OCI-M2 (cell line): ENCODE measurements at regions not wholly inside any gene's neighbourhood (a gene's known extent, or its start where the extent isn't known, plus 50 kb on each side); places are given as distances from the start of the nearest gene placed in this dataset.
"Not testable (repeated sequence)": the region's sequence is repeated elsewhere in the genome, so short reads cannot be mapped to it uniquely, and the experiment has no call there.

ENCODE experiments used
- DNase-seq: peaks from one replicate; lab custom pipeline; 2025; ENCODE audit not compliant: unreplicated experiment; lab: John Stamatoyannopoulos, UW

DNA sequence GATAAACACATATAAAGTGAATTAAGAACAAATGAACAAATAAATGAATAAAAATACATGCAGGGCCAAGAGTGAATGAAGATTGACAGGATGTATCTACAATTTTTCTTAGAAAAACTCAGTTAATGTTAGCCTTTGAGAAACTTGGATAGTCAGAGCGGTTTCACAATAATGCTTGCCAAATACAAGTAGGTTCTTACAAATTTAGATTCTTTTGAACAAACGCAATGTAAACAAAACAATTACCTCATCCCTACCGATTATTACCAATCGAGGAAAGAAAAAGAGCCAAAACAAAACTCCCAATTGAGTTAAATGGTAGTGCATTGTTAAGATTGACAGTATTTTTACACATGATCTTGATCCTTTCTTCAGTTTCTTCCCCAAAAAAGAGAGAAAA lies 176.9 kb upstream of the DEPDC1 start:
- DNase-seq, result no peak

DNA sequence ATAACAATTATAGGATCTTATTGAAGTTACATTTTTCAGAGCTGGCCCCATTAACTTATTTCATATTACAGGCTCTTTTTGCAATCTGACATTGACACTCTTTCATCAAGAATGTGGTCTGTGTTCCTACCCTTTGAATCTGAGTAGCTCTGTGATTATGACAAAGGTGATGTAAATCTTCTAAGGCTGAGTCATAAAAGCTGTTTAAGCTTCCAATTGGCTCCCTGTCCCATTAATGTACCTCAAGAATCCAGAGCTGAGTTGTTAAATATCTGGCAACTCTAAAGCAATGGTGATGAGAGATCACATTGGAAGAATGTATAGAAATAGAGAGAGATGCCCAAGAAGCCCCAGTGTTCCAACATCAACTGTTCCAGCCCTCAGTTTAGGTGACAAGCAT lies 178.5 kb upstream of the DEPDC1 start:
- DNase-seq, result no peak

DNA sequence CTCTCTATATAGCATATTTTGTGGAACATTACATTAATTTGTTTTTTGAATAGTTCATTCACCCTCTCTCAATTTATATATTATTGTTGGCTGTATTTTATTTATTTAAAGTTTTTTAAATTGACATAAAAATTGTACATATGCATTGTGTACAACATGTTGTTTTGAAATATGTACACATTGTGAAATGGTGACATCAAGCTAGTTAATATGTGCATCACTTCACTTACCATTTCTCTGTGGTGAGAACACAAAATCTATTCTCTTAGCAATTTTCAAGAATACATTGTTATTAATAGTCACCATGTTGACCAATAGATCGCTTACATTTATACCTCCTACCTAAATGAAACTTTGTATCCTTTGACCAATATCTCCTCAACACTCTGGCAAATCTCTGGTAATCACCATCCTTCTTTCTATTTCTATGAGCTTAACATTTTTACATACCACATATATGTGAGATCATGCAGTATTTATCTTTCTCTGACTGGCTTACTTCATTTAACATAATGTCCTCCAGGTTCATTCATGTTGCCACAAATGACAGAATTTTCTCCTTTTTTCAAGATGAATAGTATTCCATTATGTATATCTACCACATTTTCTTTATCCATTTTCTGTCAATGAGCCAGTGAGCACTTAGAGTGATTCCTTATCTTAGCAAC lies 180.9 kb upstream of the DEPDC1 start:
- no peak for DNase-seq

DNA sequence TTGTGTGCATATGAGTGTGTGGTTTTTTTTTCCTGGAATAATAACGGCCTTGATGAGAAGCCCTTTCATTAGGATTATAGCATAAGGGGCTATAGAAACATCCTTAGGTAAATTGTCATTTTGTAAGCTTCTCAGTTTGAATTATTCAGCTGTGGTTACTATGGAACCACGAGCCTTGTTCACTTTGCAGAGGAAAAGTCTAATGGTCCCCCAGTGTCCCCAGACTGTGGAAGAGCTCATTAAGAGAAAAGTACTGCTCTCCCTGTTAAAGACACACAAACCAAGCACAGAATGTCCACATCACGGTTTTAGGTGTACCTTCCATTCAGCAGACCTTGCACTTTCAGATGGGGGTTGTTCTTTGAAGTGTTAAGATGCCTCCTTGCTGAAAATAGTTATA lies 199.3 kb upstream of the DEPDC1 start:
- DNase-seq, result no peak

DNA sequence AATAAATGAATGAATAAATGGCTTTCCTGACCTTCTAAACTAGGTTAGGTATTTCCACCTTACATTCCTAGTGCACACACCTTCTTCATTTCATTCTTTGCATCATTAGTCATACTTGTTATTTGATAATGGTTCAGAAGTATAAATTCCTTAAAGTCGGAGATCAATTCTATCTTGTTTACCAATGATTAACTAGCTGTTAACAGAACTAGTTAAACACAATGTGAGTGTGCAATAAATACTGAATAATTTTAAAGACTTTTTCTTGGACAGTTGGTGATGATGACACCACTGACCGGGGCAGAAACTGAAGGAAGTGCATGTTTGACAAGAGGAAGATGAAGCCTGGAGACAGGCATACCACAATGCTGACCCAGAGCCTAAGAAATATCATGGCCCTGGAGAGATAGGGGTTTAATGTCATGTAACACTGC lies 207.1 kb upstream of the DEPDC1 start:
- DNase-seq, result no peak

DNA sequence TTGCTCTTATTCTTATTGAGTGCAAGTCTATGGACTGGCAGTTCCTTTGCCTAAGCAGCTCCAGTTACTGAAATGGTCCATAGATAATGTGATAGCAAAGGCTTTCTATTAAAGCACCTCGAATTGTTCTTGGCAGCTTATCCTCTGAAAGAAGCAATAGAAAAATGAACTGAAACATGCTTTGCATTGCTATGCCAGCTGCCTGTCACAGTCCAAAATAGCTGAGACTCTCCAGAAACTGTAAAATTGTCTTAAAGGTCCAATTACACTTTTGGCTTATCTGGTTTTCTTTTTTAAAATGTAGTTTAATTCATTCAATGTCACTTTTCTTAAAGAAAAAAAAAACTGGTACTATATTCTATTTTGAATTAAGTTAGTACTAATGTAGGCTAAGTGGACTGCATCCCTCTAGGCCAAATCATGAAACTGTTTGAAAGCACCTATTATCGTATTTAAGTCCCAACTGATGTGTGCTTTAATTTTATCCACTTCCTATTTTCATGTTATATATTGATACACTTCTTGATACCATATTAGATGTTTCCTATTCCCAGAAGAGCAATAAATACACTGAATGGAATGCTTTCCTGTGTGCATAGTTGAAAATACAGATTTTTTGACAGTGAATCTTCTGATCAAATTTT lies 208.0 kb upstream of the DEPDC1 start:
- DNase-seq, result no peak

DNA sequence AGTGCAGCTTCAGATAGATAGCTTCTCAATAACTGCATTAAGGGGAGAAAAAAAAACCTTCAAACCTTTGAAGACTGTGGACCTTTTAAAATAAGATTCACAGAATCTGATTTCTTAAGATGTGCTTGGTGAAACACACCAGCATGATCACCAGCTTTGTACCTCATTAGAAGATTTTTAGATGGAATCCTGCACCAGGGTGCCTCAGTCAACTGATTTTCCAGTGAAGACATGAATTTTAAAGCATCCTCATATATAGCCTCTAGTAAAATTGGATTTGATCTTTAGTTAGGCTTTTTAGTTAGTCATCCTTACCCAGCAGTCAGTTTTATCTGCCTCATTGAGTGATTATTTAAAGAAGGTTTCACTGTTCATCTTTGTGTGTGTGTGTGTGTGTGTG lies 208.6 kb upstream of the DEPDC1 start:
- DNase-seq, result no peak

DNA sequence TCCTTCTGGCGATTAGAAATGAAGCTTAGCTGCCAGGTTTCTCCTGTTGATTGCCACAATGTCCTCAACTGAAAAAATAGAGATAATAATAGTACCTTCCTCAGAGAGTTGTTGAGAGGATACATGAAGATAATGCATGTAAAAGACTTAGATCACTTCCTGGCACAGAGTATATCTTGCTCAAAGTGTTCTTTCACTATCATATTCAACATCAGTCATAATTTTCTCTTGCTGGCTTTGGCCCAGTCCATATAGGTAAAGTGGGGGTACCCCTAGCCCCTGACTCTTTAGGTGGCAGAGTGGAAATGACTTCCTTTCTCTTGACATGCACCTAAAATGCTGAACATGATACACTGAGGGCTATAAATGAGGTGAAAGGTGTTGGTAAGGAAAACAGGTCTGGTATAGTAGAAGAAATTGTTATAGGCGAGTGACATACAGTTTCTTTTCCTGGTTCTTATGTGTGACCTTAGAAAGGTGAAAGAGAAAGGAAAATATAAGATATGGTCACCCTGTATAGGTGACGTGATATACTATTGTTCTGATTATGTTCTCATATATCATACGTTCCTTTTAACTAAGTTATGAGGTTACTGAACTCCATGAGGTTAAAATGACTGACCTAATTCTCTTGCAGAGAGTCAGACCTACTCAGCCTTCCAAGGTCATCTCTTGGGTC lies 209.9 kb upstream of the DEPDC1 start:
- no peak for DNase-seq

DNA sequence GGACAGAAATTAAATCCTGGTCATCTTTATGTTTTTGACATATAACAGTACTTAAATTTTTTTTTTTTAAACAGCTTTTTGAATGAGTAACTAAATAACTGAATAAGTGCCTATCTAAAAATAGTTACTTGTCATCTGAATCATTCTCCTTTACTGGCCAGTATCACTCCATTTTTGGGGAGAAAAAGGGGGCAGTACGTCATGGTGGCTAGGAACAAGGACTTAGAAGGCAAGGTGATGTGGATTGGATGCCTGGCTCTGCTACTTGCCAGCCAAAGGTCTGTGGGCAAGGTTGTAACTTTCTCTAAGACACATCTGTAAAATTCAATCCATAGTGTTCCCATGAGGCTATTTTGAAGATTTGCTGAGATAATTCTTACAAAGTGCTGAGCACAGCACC lies 220.4 kb upstream of the DEPDC1 start:
- DNase-seq, result no peak

DNA sequence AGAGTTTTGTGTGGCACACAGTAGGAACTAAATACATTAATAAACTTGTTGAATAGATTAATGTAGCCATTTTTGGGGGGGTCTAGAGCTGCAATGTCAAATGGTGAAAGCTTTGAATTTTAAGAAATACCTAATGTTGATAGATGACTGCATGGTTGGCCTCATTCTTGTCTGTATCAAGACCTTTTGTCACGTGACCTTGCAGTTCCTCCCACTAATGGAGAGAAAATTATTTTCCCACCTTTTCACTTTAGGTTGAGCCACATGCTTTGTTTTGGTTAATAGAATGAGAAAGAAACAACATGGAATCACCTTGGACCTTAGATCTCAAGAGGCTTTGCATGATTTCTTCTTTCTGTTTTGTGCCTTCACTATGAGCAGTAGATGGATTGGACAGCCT lies 223.6 kb upstream of the DEPDC1 start:
- DNase-seq, result no peak

DNA sequence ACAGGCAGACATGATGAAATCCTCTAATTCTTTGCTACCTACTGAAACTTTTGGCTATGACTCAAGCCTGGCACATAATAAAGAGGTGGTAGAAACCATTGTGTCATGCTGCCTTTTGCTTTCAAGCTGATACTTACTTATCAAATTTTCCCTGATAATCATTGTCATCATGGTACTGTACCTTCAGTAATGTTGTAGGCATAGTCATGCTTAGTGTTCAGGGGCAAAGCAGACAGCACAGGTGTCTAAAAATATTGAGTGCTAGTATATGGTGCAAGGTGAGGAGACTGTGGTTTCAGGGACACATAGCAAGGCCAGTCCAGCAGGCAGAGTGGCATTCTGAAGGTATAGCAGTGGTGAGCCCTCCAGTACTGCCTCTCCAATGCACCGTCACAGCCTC lies 226.9 kb upstream of the DEPDC1 start:
- DNase-seq, result no peak

DNA sequence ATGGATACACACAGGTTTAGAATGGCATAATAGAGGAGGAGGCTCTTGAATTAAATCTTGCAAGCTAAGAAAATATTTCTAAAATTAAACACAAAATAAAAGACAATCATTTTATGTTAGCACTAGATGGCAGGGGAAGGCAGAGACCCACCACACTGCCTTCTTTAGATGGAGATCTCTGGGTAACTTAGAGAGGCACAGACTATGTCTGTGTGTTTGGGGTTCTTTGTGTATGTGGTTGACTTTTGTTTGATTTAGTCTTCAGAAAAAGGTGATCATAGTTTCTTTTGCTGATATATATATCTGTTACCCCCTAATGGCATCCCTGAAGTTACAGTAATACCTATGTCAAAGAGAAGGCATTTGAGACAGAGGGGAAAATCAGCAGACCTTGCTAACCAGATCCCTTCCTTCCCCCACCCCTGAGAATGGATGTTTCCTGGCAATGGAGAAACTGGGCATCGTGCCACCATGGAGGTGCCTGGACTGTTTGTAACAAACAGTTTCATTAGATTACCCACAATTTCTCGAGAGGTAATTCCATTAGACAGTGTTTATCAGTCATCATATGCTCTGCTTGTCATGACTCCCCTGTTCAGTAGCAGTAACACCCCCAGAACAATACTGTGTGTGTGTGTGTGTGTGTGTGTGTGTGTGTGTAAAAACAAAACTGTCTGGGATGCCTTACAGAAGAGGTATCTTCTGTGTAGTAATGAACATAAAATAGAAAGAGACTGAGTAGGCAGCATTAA lies 228.3 kb upstream of the DEPDC1 start:
- no peak for DNase-seq

DNA sequence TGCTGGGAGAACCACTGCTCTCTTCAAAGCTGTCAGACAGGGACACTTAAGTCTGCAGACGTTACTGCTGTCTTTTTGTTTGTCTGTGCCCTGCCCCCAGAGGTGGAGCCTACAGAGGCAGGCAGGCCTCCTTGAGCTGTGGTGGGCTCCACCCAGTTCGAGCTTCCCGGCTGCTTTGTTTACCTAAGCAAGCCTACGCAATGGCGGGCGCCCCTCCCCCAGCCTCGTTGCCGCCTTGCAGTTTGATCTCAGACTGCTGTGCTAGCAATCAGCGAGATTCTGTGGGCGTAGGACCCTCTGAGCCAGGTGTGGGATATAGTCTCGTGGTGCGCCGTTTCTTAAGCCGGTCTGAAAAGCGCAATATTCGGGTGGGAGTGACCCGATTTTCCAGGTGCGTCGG lies 242.6 kb upstream of the DEPDC1 start:
- DNase-seq, result not testable (repeated sequence)

DNA sequence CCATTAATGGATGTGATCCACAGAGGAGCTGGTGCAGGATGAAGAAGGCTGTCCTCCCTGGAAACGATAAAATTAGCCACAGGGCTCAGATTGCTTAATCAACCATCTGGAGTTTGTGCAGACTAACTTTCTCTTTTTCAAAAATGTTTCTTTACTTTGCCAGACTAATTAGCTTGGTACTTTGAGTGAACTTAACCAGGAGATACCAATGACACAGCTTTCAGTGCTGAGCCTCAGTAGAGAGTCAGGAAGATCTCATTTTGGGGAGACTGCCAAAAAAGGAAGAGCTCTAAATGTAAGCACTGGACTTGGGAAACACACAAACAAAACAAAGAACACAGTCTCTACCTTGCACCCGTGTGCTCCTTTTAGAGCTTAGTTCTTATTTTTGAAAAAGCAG lies 248.1 kb upstream of the DEPDC1 start:
- DNase-seq, result no peak

DNA sequence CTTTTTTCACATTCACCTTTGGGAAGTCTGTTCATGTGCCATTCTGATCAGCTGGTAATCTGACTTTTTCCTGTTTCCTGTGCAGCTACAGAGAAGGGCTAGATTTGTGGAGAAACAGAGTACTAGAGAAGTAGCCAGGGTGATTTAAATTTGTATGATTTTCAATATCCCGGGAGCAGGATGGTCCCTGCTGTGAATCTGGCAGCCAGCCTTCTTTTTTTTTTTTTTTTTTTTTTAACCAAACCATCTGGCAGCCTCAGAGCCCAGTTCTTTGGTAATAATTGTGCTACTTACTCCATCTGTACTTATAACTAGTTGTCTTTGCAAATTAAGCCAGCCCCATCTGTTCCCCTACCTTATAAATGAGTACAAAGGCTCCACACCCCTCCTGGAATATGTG lies 248.6 kb upstream of the DEPDC1 start:
- DNase-seq, result no peak

DNA sequence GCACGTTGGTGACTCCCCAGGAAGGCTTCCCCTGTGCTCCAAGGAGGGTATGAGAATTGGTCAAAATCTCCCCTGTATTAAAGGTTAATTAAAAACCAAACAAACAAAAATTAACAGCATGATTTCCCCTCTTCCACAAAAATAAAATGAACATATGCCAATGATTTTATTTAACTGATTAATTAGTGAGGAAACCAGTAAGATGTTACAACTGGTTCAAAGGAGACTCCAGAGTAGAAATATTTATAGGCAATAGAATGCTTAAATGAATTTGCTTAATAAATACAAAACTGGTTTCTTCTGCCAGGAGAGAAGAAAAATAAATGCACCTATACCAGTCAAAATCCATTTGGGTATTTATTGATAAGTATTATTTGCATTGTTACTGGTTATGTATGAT lies 249.5 kb upstream of the DEPDC1 start:
- DNase-seq, result no peak

DNA sequence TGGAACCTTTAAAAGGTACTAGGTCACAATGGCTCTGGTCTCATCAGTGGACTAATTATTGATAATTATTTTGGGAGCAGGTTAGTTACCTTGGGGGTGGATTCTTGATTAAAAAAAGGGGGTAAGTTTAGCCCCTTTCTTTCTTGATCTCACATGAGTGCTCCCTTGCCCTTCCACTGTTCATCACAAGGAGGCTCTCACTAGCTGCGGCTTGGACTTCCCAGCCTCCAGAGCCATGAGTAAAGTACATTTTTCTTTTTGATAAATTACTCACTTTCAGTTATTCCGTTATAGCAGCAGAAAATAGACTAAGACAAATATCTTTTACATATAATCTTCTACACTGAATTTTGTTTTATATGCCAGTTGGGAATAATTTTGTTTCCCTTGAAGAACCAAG lies 254.8 kb upstream of the DEPDC1 start:
- DNase-seq, result no peak

DNA sequence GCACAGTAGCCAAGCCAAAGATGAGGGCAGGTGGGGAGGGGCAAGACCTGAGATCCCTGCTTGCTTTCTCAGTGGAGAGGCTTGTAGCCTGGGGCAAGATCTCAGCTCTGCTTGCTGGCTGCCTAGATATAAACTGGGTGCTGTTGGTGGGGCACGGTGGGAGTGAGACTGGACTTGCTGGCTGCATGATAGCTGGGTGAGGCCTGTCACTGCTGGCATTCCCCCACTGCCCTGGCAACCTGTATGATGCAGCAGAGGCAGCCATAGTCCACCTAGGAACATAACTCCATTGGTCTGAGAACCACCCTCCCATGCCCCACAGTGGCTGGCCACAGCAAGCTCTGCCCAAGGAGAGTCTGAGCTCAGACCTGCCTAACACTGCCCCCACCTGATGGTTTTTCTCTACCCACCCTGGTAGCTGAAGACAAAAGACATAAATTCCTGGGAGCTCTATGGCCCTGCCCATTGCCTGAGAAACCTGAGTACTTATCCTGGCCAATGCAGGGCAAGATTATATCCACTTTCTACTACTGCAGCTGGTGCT lies 261.9 kb upstream of the DEPDC1 start:
- no peak for DNase-seq

DNA sequence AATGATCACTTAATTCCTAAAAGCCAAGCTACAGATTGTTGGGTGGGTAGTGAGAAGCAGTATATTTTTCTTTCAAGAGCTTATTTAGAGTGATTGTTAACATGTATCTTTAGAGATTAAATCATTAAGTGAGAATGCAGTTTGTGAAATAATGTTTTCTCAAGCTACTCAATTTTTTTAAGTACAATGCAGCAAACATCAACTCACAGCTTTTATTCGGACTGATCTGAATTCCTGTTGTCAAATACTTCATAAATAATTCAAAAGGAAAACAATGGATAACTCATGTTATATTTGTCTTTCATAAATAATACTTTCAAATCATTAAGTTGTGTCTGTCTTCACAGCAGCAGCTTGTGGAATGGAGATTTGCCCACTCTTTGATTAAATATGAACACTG lies 271.1 kb upstream of the DEPDC1 start:
- DNase-seq, result no peak

DNA sequence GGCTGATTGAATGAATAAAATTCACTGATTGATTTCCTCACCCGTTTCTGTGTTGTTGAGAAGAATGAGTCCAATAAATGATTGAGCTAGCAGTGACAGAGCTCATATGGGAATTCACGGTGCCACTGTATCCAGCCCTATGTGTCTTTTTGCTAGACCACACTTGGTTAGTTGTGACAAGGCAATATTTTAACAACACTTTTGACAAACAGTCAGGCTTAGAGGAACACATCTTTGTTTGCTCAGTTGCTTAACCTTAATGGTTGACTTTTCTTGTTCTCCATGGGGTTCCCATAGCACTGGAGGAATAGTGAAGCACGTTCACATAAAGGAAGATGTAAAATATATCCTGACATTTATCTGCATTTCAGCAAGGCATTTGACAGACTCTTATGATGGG lies 273.9 kb upstream of the DEPDC1 start:
- DNase-seq, result no peak

DNA sequence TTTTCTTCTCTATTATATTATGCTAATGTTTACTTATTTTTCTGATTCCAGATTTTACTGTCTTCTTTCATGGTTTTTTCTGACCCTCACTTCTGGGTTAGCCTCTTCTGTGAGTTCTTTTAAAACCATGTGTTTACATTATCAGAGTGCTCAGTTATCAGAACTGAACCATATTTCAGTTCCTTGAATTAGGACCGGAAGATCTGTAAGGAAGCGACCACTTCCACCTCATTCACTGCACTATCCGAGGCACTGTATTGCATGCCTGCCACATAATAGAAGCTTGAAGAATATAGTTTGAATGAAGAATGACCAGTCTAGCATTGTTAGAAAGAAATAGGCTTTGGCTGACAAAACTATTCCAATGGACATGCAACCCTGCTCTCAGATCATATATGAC lies 281.0 kb upstream of the DEPDC1 start:
- DNase-seq, result no peak

DNA sequence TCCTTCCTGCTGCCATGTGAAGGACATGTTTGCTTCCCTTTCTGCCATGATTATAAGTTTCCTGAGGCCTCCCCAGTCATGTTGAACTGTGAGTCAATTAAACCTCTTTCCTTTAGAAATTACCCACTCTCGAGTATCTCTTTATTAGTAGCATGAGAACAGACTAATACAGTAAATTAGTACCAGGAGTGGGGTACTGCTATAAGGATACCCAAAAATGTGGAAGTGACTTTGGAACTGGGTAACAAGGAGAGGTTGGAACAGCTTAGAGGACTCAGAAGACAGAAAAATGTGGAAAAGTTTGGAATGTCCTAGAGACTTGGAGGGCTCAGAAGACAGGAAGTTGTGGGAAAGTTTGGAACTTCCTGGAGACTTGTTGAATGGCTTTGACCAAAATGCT lies 283.0 kb upstream of the DEPDC1 start:
- DNase-seq, result not testable (repeated sequence)
